ENCODE measurements at regions not wholly inside any gene's neighbourhood (a gene's known extent, or its start where the extent isn't known, plus 50 kb on each side); places are given as distances from the start of the nearest gene placed in this dataset.

- CTCF ChIA-PET (ENCODE audit: partially characterized antibody) = interaction anchor here (1.1 kb wide), 1 partner anchor 16 kb away, joined by 3 read pairs; no protein-coding TSS in a partner anchor
- 86% methylated on average over 3 of the region's 3 CpGs; no CpG with 5 or more reads in 1 of the 2 experiments for WGBS, 2 experiments (ENCODE audit: extremely low coverage in 1 of 2, insufficient coverage in 1 of 2, insufficient read length in 1 of 2, insufficient replicate concordance in 2 of 2, low coverage in 1 of 2, low lambda C conversion rate in 2 of 2, missing lambda C conversion rate in 1 of 2)
- H3K27ac ChIP-seq (ENCODE audit: low read depth, low read length) = no peak overlapping the region
- no peaks in the 10 kb centered on the region for H3K23me2 ChIP-seq (ENCODE audit: low read depth, low read length)
- no peaks in the 10 kb centered on the region for H3K27me3 ChIP-seq (replicated peaks in 1 of 4; ENCODE audit: control insufficient read depth in 3 of 4, extremely low read depth in 1 of 4, insufficient read depth in 3 of 4, low read length in 3 of 4)
- H3K9me3 ChIP-seq (ENCODE audit: insufficient read depth in 2 of 2, low read depth in 1 of 2, low read length in 1 of 2) = no peaks in the 10 kb centered on the region
- POLR2A ChIA-PET (ENCODE audit: partially characterized antibody) = no interaction called here
- no peak overlapping the region for H3K18ac ChIP-seq (ENCODE audit: extremely low read depth, low read length)
- FAIRE-seq (no peak), DNase-seq (ENCODE audit: low read depth in 1 of 2, low spot score in 2 of 2) (no peak)
- no peak overlapping the region for H2AFZ ChIP-seq (ENCODE audit: low read length)
- H3K4me1 ChIP-seq (replicated peaks in 1 of 4; ENCODE audit: control insufficient read depth in 3 of 4, insufficient read depth in 4 of 4, low read length in 3 of 4) = peaks cover 0 to 4% (median 0%) of the 10 kb centered on the region in 4 experiments; a peak in 1 of 7 replicates
- H3K4me3 ChIP-seq (ENCODE audit: extremely low read depth in 1 of 4, insufficient read depth in 2 of 4, low read depth in 3 of 4, low read length in 4 of 4) = no peak overlapping the region
- H3K23ac ChIP-seq (ENCODE audit: insufficient read length) = no peak overlapping the region
- no peaks in the 10 kb centered on the region for H3K79me2 ChIP-seq (ENCODE audit: control insufficient read depth in 1 of 2, insufficient read depth in 2 of 2, low read length in 2 of 2)
- no peaks in the 10 kb centered on the region for H3K79me1 ChIP-seq (ENCODE audit: low read depth, low read length)
- no peak overlapping the region for H3K4me2 ChIP-seq (ENCODE audit: insufficient read depth in 1 of 2, low read depth in 2 of 2, low read length in 2 of 2)
- no peak overlapping the region for H4K91ac ChIP-seq (replicated peaks; ENCODE audit: insufficient read length, low read length)
- H2BK120ac ChIP-seq (replicated peaks; ENCODE audit: low read depth, low read length) = no peak overlapping the region
- no peak overlapping the region for H2BK5ac ChIP-seq (ENCODE audit: low read depth, low read length)
- no peak overlapping the region for H3K9ac ChIP-seq (replicated peaks in 1 of 4; ENCODE audit: extremely low read depth in 1 of 4, low read depth in 3 of 4, low read length in 3 of 4)
- H4K5ac ChIP-seq (ENCODE audit: insufficient read length, low read depth, low read length) = no peak overlapping the region
- no peak overlapping the region for H2BK20ac ChIP-seq (ENCODE audit: low read length)
- no peaks in the 10 kb centered on the region for H3K36me3 ChIP-seq (ENCODE audit: control insufficient read depth in 2 of 4, insufficient read depth in 4 of 4, low read length in 3 of 4)
- no peak overlapping the region for H4K8ac ChIP-seq (ENCODE audit: extremely low read depth, insufficient read depth, low read length)
- no peak overlapping the region for H3K56ac ChIP-seq (replicated peaks; ENCODE audit: insufficient read length, low read depth, low read length)
- no peaks in the 10 kb centered on the region for H4K20me1 ChIP-seq (replicated peaks in 1 of 2; ENCODE audit: control insufficient read depth in 1 of 2, insufficient read depth in 2 of 2, low read length in 2 of 2)
- no peak overlapping the region for H3K14ac ChIP-seq (ENCODE audit: insufficient read length)
- no peak overlapping the region for H3K4ac ChIP-seq (replicated peaks; ENCODE audit: insufficient read length, low read depth, low read length)
- H2BK15ac ChIP-seq (ENCODE audit: low read length) = no peak overlapping the region
- H2BK12ac ChIP-seq (ENCODE audit: low read depth, low read length) = no peak overlapping the region
- H2AK5ac ChIP-seq (ENCODE audit: low read depth, low read length) = no peak overlapping the region
- TF ChIP-seq SRF (IDR thresholded peaks at IDR 0.05; ENCODE audit: low read depth, low read length) (no peak), SP2 (IDR thresholded peaks at IDR 0.05; ENCODE audit: low read length) (no peak), ATF3 (IDR thresholded peaks at IDR 0.05; ENCODE audit: insufficient read depth, low read depth, low read length) (no peak), JUN (IDR thresholded peaks at IDR 0.05; ENCODE audit: low read depth, low read length) (no peak), EP300 (IDR thresholded peaks at IDR 0.05; ENCODE audit: borderline replicate concordance in 1 of 2, low read depth in 2 of 2, low read length in 2 of 2) (no peak), ZNF274 (IDR thresholded peaks at IDR 0.05; ENCODE audit: borderline replicate concordance, extremely low read depth, low read length) (no peak)
These were observed 460.7 kb upstream of the FANCL start for GRCh38 chr2:58701688-58702301.
